Astrocyte (in vitro differentiated cells and primary cell): ENCODE measurements at regions not wholly inside any gene's neighbourhood (a gene's known extent, or its start where the extent isn't known, plus 50 kb on each side); places are given as distances from the start of the nearest gene placed in this dataset.

Source experiments
- DNase-seq: peaks from one replicate; pipeline ENCODE4 v3.0.0-alpha.2; 2010; ENCODE audit warnings: low read depth
- FAIRE-seq: peaks from 2 replicates; lab custom pipeline; 2011; peaks lifted over from hg19 to GRCh38; lab: Jason Lieb, UNC
- H2AFZ ChIP-seq: 2 replicates; pipeline ENCODE4 v1.6.0; 2012; ENCODE audit warnings: low read depth, low read length, inconsistent platforms
- H3K27ac ChIP-seq: 2 replicates; pipeline ENCODE4 v1.5.1; 2011; ENCODE audit warnings: low read depth, low read length, inconsistent platforms
- H3K27me3 ChIP-seq: 2 replicates; pipeline ENCODE4 v1.6.0; 2011; ENCODE audit warnings: low read length, inconsistent platforms; ENCODE audit not compliant: insufficient read depth
- H3K36me3 ChIP-seq: 2 replicates; pipeline ENCODE4 v1.5.1; 2011; ENCODE audit warnings: low read length, inconsistent platforms; ENCODE audit not compliant: insufficient read depth
- H3K4me1 ChIP-seq: 2 replicates; pipeline ENCODE4 v1.5.1; 2011; ENCODE audit warnings: low read length, inconsistent platforms; ENCODE audit not compliant: insufficient read depth
- H3K4me2 ChIP-seq: 2 replicates; pipeline ENCODE4 v1.6.0; 2012; ENCODE audit warnings: low read length, inconsistent platforms
- H3K4me3 ChIP-seq: 2 replicates; pipeline ENCODE4 v1.5.1; 2011; ENCODE audit warnings: low read depth, mild to moderate bottlenecking, low read length, inconsistent platforms; ENCODE audit not compliant: insufficient read depth
- H3K79me2 ChIP-seq: 2 replicates; pipeline ENCODE4 v1.6.0; 2012; ENCODE audit warnings: mild to moderate bottlenecking, low read length, inconsistent platforms; ENCODE audit not compliant: insufficient read depth
- H3K9ac ChIP-seq: 2 replicates; pipeline ENCODE4 v1.6.0; 2012; ENCODE audit warnings: mild to moderate bottlenecking, low read length, inconsistent platforms
- H3K9me3 ChIP-seq: 2 replicates; pipeline ENCODE4 v1.5.1; 2012; ENCODE audit warnings: low read depth, mild to moderate bottlenecking, low read length, inconsistent platforms; ENCODE audit not compliant: insufficient read depth
- H4K20me1 ChIP-seq: 2 replicates; pipeline ENCODE4 v1.6.0; 2012; ENCODE audit warnings: low read length, inconsistent platforms; ENCODE audit not compliant: insufficient read depth
- H3K27ac Mint-ChIP-seq: one replicate; pipeline ENCODE4 v1.8.0; 2021; ENCODE audit warnings: mild to moderate bottlenecking, mixed read lengths; ENCODE audit not compliant: unreplicated experiment
- H3K27me3 Mint-ChIP-seq: one replicate; pipeline ENCODE4 v1.8.0; 2021; ENCODE audit warnings: low read depth, mixed read lengths; ENCODE audit not compliant: unreplicated experiment
- H3K36me3 Mint-ChIP-seq: one replicate; pipeline ENCODE4 v1.8.0; 2021; ENCODE audit warnings: low read depth, mixed read lengths; ENCODE audit not compliant: unreplicated experiment
- H3K4me1 Mint-ChIP-seq: one replicate; pipeline ENCODE4 v1.8.0; 2021; ENCODE audit warnings: low read depth, mixed read lengths; ENCODE audit not compliant: unreplicated experiment
- H3K4me3 Mint-ChIP-seq: one replicate; pipeline ENCODE4 v1.8.0; 2021; ENCODE audit warnings: mild to moderate bottlenecking, moderate library complexity, mixed read lengths; ENCODE audit not compliant: unreplicated experiment
- H3K9me3 Mint-ChIP-seq: one replicate; pipeline ENCODE4 v1.8.0; 2021; ENCODE audit warnings: mild to moderate bottlenecking, mixed read lengths; ENCODE audit not compliant: unreplicated experiment
- CTCF ChIP-seq: IDR thresholded peaks from 2 replicates; pipeline ENCODE4 v1.5.1; 2011; ENCODE audit warnings: low read depth, mild to moderate bottlenecking, inconsistent platforms, low read length, moderate library complexity; ENCODE audit not compliant: insufficient read depth
- EZH2 ChIP-seq: IDR thresholded peaks from 2 replicates; pipeline ENCODE4 v1.6.1; 2012; ENCODE audit warnings: mild to moderate bottlenecking, low read length, inconsistent platforms; ENCODE audit not compliant: insufficient read depth

- Mint-ChIP-seq H3K4me1 (peaks cover 2% of the 10 kb centered on the region), H3K27me3 (no peaks in the 10 kb centered on the region), H3K36me3 (no peaks in the 10 kb centered on the region), H3K9me3 (peaks cover 2% of the 10 kb centered on the region), H3K4me3 (no peak overlapping the region), H3K27ac (no peak overlapping the region)
- Histone ChIP-seq H3K4me3 (no peak overlapping the region), H3K4me2 (no peak overlapping the region), H2AFZ (no peak overlapping the region), H3K9me3 (no peaks in the 10 kb centered on the region), H3K36me3 (no peaks in the 10 kb centered on the region), H4K20me1 (no peaks in the 10 kb centered on the region), H3K79me2 (no peaks in the 10 kb centered on the region), H3K9ac (no peak overlapping the region), H3K27ac (no peak overlapping the region), H3K4me1 (no peaks in the 10 kb centered on the region), H3K27me3 (no peaks in the 10 kb centered on the region)
- DNase-seq (no peak), FAIRE-seq (no peak)
- TF ChIP-seq CTCF (no peak), EZH2 (no peak)
Measured at GRCh38 chr6:49342410-49342809, 120.6 kb downstream of the MMUT start.

GRCh38 chr6:49341869-49342268 lies 121.2 kb downstream of the MMUT start:
- Mint-ChIP-seq H3K27me3 (no peaks in the 10 kb centered on the region), H3K27ac (no peak overlapping the region), H3K4me1 (peaks cover 2% of the 10 kb centered on the region), H3K9me3 (peaks cover 3% of the 10 kb centered on the region), H3K36me3 (no peaks in the 10 kb centered on the region), H3K4me3 (no peak overlapping the region)
- no peak overlapping the region for H3K4me3 ChIP-seq
- TF ChIP-seq EZH2 (no peak), CTCF (no peak)
- H3K27me3 ChIP-seq, result no peaks in the 10 kb centered on the region
- H3K9me3 ChIP-seq, result no peaks in the 10 kb centered on the region
- no peak overlapping the region for H3K9ac ChIP-seq
- H3K27ac ChIP-seq, result no peak overlapping the region
- no peaks in the 10 kb centered on the region for H3K36me3 ChIP-seq
- H3K79me2 ChIP-seq, result no peaks in the 10 kb centered on the region
- H4K20me1 ChIP-seq, result no peaks in the 10 kb centered on the region
- DNase-seq, result no peak
- FAIRE-seq, result no peak
- H3K4me1 ChIP-seq, result no peaks in the 10 kb centered on the region
- H2AFZ ChIP-seq, result no peak overlapping the region
- H3K4me2 ChIP-seq, result no peak overlapping the region

GRCh38 chr6:49339096-49339495 lies 124.0 kb downstream of the MMUT start:
- H3K27me3 Mint-ChIP-seq, result no peaks in the 10 kb centered on the region
- peaks cover 3% of the 10 kb centered on the region for H3K9me3 Mint-ChIP-seq
- FAIRE-seq (no peak), DNase-seq (no peak)
- no peaks in the 10 kb centered on the region for H3K79me2 ChIP-seq
- H3K27me3 ChIP-seq, result no peaks in the 10 kb centered on the region
- H3K4me3 Mint-ChIP-seq, result no peak overlapping the region
- H3K36me3 Mint-ChIP-seq, result no peaks in the 10 kb centered on the region
- H3K4me1 ChIP-seq, result no peaks in the 10 kb centered on the region
- no peaks in the 10 kb centered on the region for H3K9me3 ChIP-seq
- no peaks in the 10 kb centered on the region for H3K36me3 ChIP-seq
- H4K20me1 ChIP-seq, result no peaks in the 10 kb centered on the region
- H3K4me1 Mint-ChIP-seq, result no peaks in the 10 kb centered on the region
- H3K4me2 ChIP-seq, result no peak overlapping the region
- H3K27ac ChIP-seq, result no peak overlapping the region
- TF ChIP-seq EZH2 (no peak), CTCF (no peak)
- H3K9ac ChIP-seq, result no peak overlapping the region
- H3K27ac Mint-ChIP-seq, result no peak overlapping the region
- H3K4me3 ChIP-seq, result no peak overlapping the region
- no peak overlapping the region for H2AFZ ChIP-seq
